ENCODE measurements at regions not wholly inside any gene's neighbourhood (a gene's known extent, or its start where the extent isn't known, plus 50 kb on each side); places are given as distances from the start of the nearest gene placed in this dataset.
A peak's percentile ranks its signal among the peaks of the same experiment; 100 is the strongest.

- POLR2A ChIA-PET (ENCODE audit: partially characterized antibody), result no interaction called here
- WGBS, 2 experiments (ENCODE audit: extremely low coverage in 1 of 2, insufficient coverage in 1 of 2, insufficient read length in 1 of 2, insufficient replicate concordance in 2 of 2, low coverage in 1 of 2, low lambda C conversion rate in 2 of 2, missing lambda C conversion rate in 1 of 2), result 89% methylated on average over 2 of the region's 2 CpGs; no CpG with 5 or more reads in 1 of the 2 experiments
These were observed 286.7 kb upstream of the PROK2 start for GRCh38 chr3:72071624-72072023.

More at GRCh38 chr3:72071624-72072023, 286.7 kb upstream of the PROK2 start:
- no peak overlapping the region for H4K5ac ChIP-seq (ENCODE audit: insufficient read length, low read depth, low read length)
- no peaks in the 10 kb centered on the region for H3K4me1 ChIP-seq (replicated peaks in 1 of 4; ENCODE audit: control insufficient read depth in 3 of 4, insufficient read depth in 4 of 4, low read length in 3 of 4)
- TF ChIP-seq BCL11A (IDR thresholded peaks at IDR 0.05; ENCODE audit: low read depth in 2 of 2, low read length in 2 of 2) (no peak), POU5F1 (IDR thresholded peaks at IDR 0.05; ENCODE audit: low read depth, low read length) (no peak), YY1 (IDR thresholded peaks at IDR 0.05; ENCODE audit: low read depth, low read length) (no peak), SIX5 (IDR thresholded peaks at IDR 0.05; ENCODE audit: low read depth, low read length) (no peak)
- H3K27me3 ChIP-seq (replicated peaks in 1 of 4; ENCODE audit: control insufficient read depth in 3 of 4, extremely low read depth in 1 of 4, insufficient read depth in 3 of 4, low read length in 3 of 4), result no peaks in the 10 kb centered on the region
- DNase-seq (ENCODE audit: low read depth in 1 of 2, low spot score in 2 of 2), result no peak
- H3K27ac ChIP-seq (ENCODE audit: low read depth, low read length), result no peak overlapping the region
- FAIRE-seq, result no peak
- H2BK120ac ChIP-seq (replicated peaks; ENCODE audit: low read depth, low read length), result no peak overlapping the region
- H3K4me3 ChIP-seq (ENCODE audit: extremely low read depth in 1 of 4, insufficient read depth in 2 of 4, low read depth in 3 of 4, low read length in 4 of 4), result no peak overlapping the region
- H2BK15ac ChIP-seq (ENCODE audit: low read length), result no peak overlapping the region
- H2BK20ac ChIP-seq (ENCODE audit: low read length), result 0 out of 2 replicates have a peak overlapping the region, but pooled peaks have one; percentile 61
- no peak overlapping the region for H3K9ac ChIP-seq (replicated peaks in 1 of 4; ENCODE audit: extremely low read depth in 1 of 4, low read depth in 3 of 4, low read length in 3 of 4)
- H2BK5ac ChIP-seq (ENCODE audit: low read depth, low read length), result no peak overlapping the region
- H3K23me2 ChIP-seq (ENCODE audit: low read depth, low read length), result no peaks in the 10 kb centered on the region
- peaks cover 15 to 16% of the 10 kb centered on the region in 2 experiments for H3K9me3 ChIP-seq (ENCODE audit: insufficient read depth in 2 of 2, low read depth in 1 of 2, low read length in 1 of 2)
- H3K4me2 ChIP-seq (ENCODE audit: insufficient read depth in 1 of 2, low read depth in 2 of 2, low read length in 2 of 2), result no peak overlapping the region
- no peak overlapping the region for H3K56ac ChIP-seq (replicated peaks; ENCODE audit: insufficient read length, low read depth, low read length)
- no peak overlapping the region for H4K91ac ChIP-seq (replicated peaks; ENCODE audit: insufficient read length, low read length)
- H3K14ac ChIP-seq (ENCODE audit: insufficient read length), result no peak overlapping the region
- no peak overlapping the region for H2AFZ ChIP-seq (ENCODE audit: low read length)
- no peaks in the 10 kb centered on the region for H4K20me1 ChIP-seq (replicated peaks in 1 of 2; ENCODE audit: control insufficient read depth in 1 of 2, insufficient read depth in 2 of 2, low read length in 2 of 2)
- CTCF ChIA-PET (ENCODE audit: partially characterized antibody), result interaction anchor here (0.8 to 1.5 kb wide), 2 partner anchors 141 to 195 kb away, joined by 3 to 5 read pairs; no protein-coding TSS in a partner anchor
- H4K8ac ChIP-seq (ENCODE audit: extremely low read depth, insufficient read depth, low read length), result no peak overlapping the region
- H2BK12ac ChIP-seq (ENCODE audit: low read depth, low read length), result no peak overlapping the region
- no peaks in the 10 kb centered on the region for H3K79me2 ChIP-seq (ENCODE audit: control insufficient read depth in 1 of 2, insufficient read depth in 2 of 2, low read length in 2 of 2)
- no peaks in the 10 kb centered on the region for H3K36me3 ChIP-seq (ENCODE audit: control insufficient read depth in 2 of 4, insufficient read depth in 4 of 4, low read length in 3 of 4)
- H3K23ac ChIP-seq (ENCODE audit: insufficient read length), result no peak overlapping the region
- H3K79me1 ChIP-seq (ENCODE audit: low read depth, low read length), result no peaks in the 10 kb centered on the region
- no peak overlapping the region for H2AK5ac ChIP-seq (ENCODE audit: low read depth, low read length)
- no peak overlapping the region for H3K4ac ChIP-seq (replicated peaks; ENCODE audit: insufficient read length, low read depth, low read length)
- no peak overlapping the region for H3K18ac ChIP-seq (ENCODE audit: extremely low read depth, low read length)

Measured in H1 (cell line).